WERI-Rb-1 (cell line): ENCODE measurements at regions not wholly inside any gene's neighbourhood (a gene's known extent, or its start where the extent isn't known, plus 50 kb on each side); places are given as distances from the start of the nearest gene placed in this dataset.
"Not testable (repeated sequence)": the region's sequence is repeated elsewhere in the genome, so short reads cannot be mapped to it uniquely, and the experiment has no call there.

ENCODE experiments used
- DNase-seq: peaks from one replicate; pipeline ENCODE4 v3.0.0-alpha.2; 2020
- H3K27ac ChIP-seq: fragments of 250-450 bp; sonication (Bioruptor Pico); 2 replicates; pipeline ENCODE4 v1.5.1; 2020; ENCODE audit warnings: mild to moderate bottlenecking, moderate library complexity
- H3K27me3 ChIP-seq: fragments of 250-450 bp; sonication (Bioruptor Pico); 2 replicates; pipeline ENCODE4 v1.5.1; 2021; ENCODE audit warnings: mild to moderate bottlenecking, low read depth, moderate library complexity; ENCODE audit not compliant: insufficient read depth, severe bottlenecking
- H3K36me3 ChIP-seq: fragments of 250-450 bp; sonication (Bioruptor Pico); 2 replicates; pipeline ENCODE4 v1.5.1; 2020; ENCODE audit warnings: mild to moderate bottlenecking, moderate library complexity
- H3K4me3 ChIP-seq: 2 replicates; pipeline ENCODE4 v1.5.1; 2011; ENCODE audit warnings: low read depth, mild to moderate bottlenecking, control low read depth, low read length
- H3K9me3 ChIP-seq: fragments of 250-450 bp; sonication (Bioruptor Pico); 2 replicates; pipeline ENCODE4 v1.5.1; 2021; ENCODE audit warnings: mild to moderate bottlenecking, moderate library complexity; ENCODE audit not compliant: severe bottlenecking
- TF ChIP-seq, protein P1 (sequence below): IDR thresholded peaks from 2 replicates; pipeline ENCODE4 v1.5.1; 2011; ENCODE audit warnings: low read depth, mild to moderate bottlenecking, control low read depth, inconsistent platforms, low read length

GRCh38 chr7:49583440-49583839 lies 190.0 kb upstream of the VWC2 start:
- H3K9me3 ChIP-seq = no peaks in the 10 kb centered on the region
- H3K27ac ChIP-seq = no peak overlapping the region
- DNase-seq = no peak
- H3K4me3 ChIP-seq = no peak overlapping the region
- no peaks in the 10 kb centered on the region for H3K36me3 ChIP-seq
- TF ChIP-seq, protein P1, sequence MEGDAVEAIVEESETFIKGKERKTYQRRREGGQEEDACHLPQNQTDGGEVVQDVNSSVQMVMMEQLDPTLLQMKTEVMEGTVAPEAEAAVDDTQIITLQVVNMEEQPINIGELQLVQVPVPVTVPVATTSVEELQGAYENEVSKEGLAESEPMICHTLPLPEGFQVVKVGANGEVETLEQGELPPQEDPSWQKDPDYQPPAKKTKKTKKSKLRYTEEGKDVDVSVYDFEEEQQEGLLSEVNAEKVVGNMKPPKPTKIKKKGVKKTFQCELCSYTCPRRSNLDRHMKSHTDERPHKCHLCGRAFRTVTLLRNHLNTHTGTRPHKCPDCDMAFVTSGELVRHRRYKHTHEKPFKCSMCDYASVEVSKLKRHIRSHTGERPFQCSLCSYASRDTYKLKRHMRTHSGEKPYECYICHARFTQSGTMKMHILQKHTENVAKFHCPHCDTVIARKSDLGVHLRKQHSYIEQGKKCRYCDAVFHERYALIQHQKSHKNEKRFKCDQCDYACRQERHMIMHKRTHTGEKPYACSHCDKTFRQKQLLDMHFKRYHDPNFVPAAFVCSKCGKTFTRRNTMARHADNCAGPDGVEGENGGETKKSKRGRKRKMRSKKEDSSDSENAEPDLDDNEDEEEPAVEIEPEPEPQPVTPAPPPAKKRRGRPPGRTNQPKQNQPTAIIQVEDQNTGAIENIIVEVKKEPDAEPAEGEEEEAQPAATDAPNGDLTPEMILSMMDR = no peak
- no peaks in the 10 kb centered on the region for H3K27me3 ChIP-seq

DNA sequence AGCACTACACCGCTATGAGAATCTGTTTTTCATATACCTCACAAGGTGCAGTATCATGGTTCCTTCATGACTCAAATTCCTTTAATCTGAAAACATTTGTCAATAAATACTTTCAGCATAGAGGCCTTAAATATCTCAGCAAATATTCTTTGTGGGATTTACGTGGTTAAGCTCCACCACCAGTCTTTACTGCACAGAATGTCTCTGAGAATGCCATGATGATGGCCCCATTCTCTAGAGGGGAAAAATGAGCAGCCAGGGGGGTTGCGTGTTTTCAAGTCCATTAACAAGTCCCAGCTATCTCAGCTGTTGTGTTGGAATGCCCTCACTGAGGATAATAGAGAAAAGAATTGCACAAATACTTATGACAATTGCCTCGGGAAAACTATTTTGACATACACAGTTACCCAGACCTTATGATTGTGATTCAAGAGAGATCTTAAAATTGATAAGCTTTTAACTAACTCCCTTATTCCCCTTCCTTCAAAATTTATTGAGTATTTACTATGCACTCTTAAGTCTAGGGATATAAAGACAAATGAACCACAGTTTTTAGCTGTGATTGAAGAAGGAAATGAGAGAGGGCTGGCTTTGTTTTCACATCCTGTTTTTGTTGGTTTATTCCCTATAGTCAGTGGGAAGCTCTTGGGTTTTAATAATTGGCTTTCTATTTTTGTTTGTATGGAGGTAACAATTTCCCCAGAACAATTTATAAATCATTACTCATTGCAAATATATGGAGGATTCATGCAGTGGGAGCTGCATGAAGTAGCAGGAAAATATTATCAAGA lies 176.5 kb upstream of the VWC2 start:
- no peak for DNase-seq
- no peak overlapping the region for H3K27ac ChIP-seq
- TF ChIP-seq, protein P1 = no peak
- H3K36me3 ChIP-seq = no peaks in the 10 kb centered on the region
- H3K4me3 ChIP-seq = no peak overlapping the region
- H3K27me3 ChIP-seq = no peaks in the 10 kb centered on the region
- no peaks in the 10 kb centered on the region for H3K9me3 ChIP-seq

GRCh38 chr7:49597805-49598204 lies 175.6 kb upstream of the VWC2 start:
- TF ChIP-seq, protein P1 = no peak
- no peak overlapping the region for H3K4me3 ChIP-seq

DNA sequence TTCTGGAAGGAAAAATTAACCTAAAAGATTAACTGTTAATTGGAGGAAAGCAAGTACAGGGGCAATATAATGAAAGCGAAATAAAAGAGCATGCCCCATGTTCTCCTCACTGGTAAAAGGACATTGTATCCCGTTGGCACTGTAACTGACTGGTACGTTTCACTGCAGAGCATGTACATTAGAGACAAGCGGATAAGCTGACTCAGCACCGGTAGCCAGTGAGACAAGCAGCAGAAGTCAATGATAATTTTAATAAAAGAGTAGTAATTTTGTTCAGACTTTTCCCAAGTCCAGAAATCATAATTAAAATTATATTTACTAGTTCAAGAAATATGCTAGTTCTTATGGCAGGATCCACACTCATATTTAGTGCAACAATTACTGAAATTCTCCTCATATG lies 161.5 kb upstream of the VWC2 start:
- no peak for DNase-seq
- Histone ChIP-seq H3K27me3 (no peaks in the 10 kb centered on the region), H3K9me3 (no peaks in the 10 kb centered on the region), H3K36me3 (no peaks in the 10 kb centered on the region), H3K27ac (no peak overlapping the region), H3K4me3 (no peak overlapping the region)
- TF ChIP-seq, protein P1 = no peak

More at GRCh38 chr7:49597805-49598204, 175.6 kb upstream of the VWC2 start:
- no peaks in the 10 kb centered on the region for H3K9me3 ChIP-seq
- no peaks in the 10 kb centered on the region for H3K36me3 ChIP-seq
- DNase-seq = no peak
- no peaks in the 10 kb centered on the region for H3K27me3 ChIP-seq
- H3K27ac ChIP-seq = no peak overlapping the region

DNA sequence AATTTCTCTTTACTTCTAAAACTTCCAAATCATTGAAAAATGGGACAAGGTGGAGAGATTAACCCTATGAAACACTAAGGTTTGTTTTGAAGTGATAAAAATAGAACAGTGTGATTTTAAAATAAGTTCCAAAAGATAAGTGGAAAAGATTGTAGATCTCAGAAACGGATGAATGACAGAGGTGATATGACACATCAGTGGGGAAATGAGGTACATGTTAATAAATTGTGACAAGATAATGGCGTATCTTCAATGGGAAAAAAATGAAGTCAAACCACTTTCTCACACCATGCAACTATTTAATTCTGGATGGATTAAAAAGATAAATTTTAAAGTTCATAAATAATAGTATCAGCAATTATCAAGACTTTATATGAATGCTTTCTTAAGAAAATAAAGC lies 159.7 kb upstream of the VWC2 start:
- no peak for DNase-seq
- no peak overlapping the region for H3K27ac ChIP-seq
- H3K9me3 ChIP-seq = no peaks in the 10 kb centered on the region
- no peaks in the 10 kb centered on the region for H3K27me3 ChIP-seq
- H3K36me3 ChIP-seq = no peaks in the 10 kb centered on the region
- TF ChIP-seq, protein P1 = no peak
- H3K4me3 ChIP-seq = no peak overlapping the region

DNA sequence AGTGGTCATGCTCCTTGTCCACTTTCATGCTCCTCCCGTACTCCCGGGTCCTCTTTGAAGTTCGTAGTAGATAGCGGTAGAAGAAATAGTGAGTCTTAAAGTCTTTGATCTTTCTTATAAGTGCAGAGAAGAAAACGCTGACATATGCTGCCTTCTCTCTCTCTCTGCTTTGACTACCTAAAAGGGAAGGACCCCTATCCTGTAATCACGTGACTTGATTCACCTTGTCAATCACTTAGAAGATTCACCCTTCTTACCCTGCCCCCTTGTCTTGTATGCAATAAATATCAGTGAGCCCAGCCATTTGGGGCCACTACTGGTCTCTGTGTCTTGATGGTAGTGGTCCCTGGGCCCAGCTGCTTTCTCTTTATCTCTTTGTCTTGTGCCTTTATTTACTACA lies 158.5 kb upstream of the VWC2 start:
- H3K4me3 ChIP-seq, H3K9me3 ChIP-seq, H3K27ac ChIP-seq, H3K36me3 ChIP-seq, H3K27me3 ChIP-seq, DNase-seq: not testable (repeated sequence)
